ENCODE measurements at regions not wholly inside any gene's neighbourhood (a gene's known extent, or its start where the extent isn't known, plus 50 kb on each side); places are given as distances from the start of the nearest gene placed in this dataset.
A peak's percentile ranks its signal among the peaks of the same experiment; 100 is the strongest.

GRCh38 chr7:116101704-116102103, 71.1 kb upstream of the TFEC start:
- no peak overlapping the region for H3K27ac ChIP-seq (replicated peaks)
- no peak overlapping the region for H3K4me3 ChIP-seq
- intact Hi-C loops (cut with micrococcal nuclease): no loop called here
- no peaks in the 10 kb centered on the region for H3K4me1 ChIP-seq
- H3K27me3 ChIP-seq (ENCODE audit: low read depth): peaks cover 24% of the 10 kb centered on the region
- TF ChIP-seq, protein P1, sequence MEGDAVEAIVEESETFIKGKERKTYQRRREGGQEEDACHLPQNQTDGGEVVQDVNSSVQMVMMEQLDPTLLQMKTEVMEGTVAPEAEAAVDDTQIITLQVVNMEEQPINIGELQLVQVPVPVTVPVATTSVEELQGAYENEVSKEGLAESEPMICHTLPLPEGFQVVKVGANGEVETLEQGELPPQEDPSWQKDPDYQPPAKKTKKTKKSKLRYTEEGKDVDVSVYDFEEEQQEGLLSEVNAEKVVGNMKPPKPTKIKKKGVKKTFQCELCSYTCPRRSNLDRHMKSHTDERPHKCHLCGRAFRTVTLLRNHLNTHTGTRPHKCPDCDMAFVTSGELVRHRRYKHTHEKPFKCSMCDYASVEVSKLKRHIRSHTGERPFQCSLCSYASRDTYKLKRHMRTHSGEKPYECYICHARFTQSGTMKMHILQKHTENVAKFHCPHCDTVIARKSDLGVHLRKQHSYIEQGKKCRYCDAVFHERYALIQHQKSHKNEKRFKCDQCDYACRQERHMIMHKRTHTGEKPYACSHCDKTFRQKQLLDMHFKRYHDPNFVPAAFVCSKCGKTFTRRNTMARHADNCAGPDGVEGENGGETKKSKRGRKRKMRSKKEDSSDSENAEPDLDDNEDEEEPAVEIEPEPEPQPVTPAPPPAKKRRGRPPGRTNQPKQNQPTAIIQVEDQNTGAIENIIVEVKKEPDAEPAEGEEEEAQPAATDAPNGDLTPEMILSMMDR (IDR thresholded peaks at IDR 0.05; ENCODE audit: borderline replicate concordance): no peak
- H3K9me3 ChIP-seq (replicated peaks): no peaks in the 10 kb centered on the region
- no peak for DNase-seq
- H3K36me3 ChIP-seq: no peaks in the 10 kb centered on the region

GRCh38 chr7:116111475-116111874, 80.9 kb upstream of the TFEC start:
- Histone ChIP-seq H3K4me3 (no peak overlapping the region), H3K27ac (replicated peaks) (no peak overlapping the region), H3K4me1 (no peaks in the 10 kb centered on the region), H3K9me3 (replicated peaks) (peaks cover 12% of the 10 kb centered on the region), H3K27me3 (ENCODE audit: low read depth) (no peaks in the 10 kb centered on the region), H3K36me3 (no peaks in the 10 kb centered on the region)
- no peak for DNase-seq
- TF ChIP-seq, protein P1 (IDR thresholded peaks at IDR 0.05; ENCODE audit: borderline replicate concordance): no peak
- intact Hi-C loops (cut with micrococcal nuclease): no loop called here

DNA sequence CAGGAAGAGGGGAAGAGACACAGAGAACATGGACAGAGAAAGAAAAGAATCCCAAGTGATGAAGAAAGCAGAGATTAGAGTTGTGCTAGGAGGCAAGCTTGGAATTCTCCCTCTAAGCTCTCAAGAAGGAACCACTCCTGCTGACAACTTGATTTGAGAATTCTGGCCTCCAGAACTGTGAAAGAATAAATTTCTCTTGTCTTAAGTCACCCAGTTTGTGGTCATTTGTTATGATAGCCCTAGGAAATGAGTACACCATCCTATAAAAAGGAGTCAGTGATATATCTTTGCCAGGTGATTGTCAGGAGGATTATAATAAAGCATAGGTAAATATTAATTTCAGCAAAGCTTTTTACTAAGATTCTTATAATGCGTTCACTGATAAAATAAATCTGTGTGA, 82.7 kb upstream of the TFEC start:
- TF ChIP-seq, protein P1 (IDR thresholded peaks at IDR 0.05; ENCODE audit: borderline replicate concordance): no peak
- Histone ChIP-seq H3K4me1 (no peaks in the 10 kb centered on the region), H3K36me3 (no peaks in the 10 kb centered on the region), H3K27ac (replicated peaks) (no peak overlapping the region), H3K27me3 (ENCODE audit: low read depth) (no peaks in the 10 kb centered on the region), H3K4me3 (no peak overlapping the region), H3K9me3 (replicated peaks) (peaks cover 12% of the 10 kb centered on the region)
- DNase-seq: no peak
- intact Hi-C loops (cut with micrococcal nuclease): no loop called here

- Histone ChIP-seq H3K27ac (replicated peaks) (no peak overlapping the region), H3K27me3 (ENCODE audit: low read depth) (peaks cover 11% of the 10 kb centered on the region), H3K36me3 (no peaks in the 10 kb centered on the region), H3K9me3 (replicated peaks) (no peaks in the 10 kb centered on the region), H3K4me3 (no peak overlapping the region), H3K4me1 (no peaks in the 10 kb centered on the region)
- intact Hi-C loops (cut with micrococcal nuclease): no loop called here
- no peak for DNase-seq
- TF ChIP-seq, protein P1 (IDR thresholded peaks at IDR 0.05; ENCODE audit: borderline replicate concordance): no peak
These were observed 89.5 kb upstream of the TES start for GRCh38 chr7:116120839-116121238.

GRCh38 chr7:116122972-116123595, 87.3 kb upstream of the TES start:
- H3K4me3 ChIP-seq: no peak overlapping the region
- TF ChIP-seq, protein P1 (IDR thresholded peaks at IDR 0.05; ENCODE audit: borderline replicate concordance): peak; percentile 55
- intact Hi-C loops (cut with micrococcal nuclease): no loop called here

More at GRCh38 chr7:116122972-116123595, 87.3 kb upstream of the TES start:
- no peaks in the 10 kb centered on the region for H3K4me1 ChIP-seq
- DNase-seq: no peak
- no peaks in the 10 kb centered on the region for H3K36me3 ChIP-seq
- no peak overlapping the region for H3K27ac ChIP-seq (replicated peaks)
- peaks cover 11% of the 10 kb centered on the region for H3K9me3 ChIP-seq (replicated peaks)
- peaks cover 11% of the 10 kb centered on the region for H3K27me3 ChIP-seq (ENCODE audit: low read depth)
